Natural killer cell (primary cell): ENCODE measurements at regions not wholly inside any gene's neighbourhood (a gene's known extent, or its start where the extent isn't known, plus 50 kb on each side); places are given as distances from the start of the nearest gene placed in this dataset.

ENCODE experiments used
- ATAC-seq, 3 donors: fragments of 150-1000 bp in 2 of 3; fragments of 200-7000 bp in 1 of 3; cut with Tn5 transposase; 1 replicate in 1 of 3; 2 replicates in 2 of 3; pipeline ENCODE4 v1.10.0; 2021; ENCODE audit warnings: mild to moderate bottlenecking in 2 of 3, moderate library complexity in 2 of 3
- DNase-seq, 2 donors: peaks; one replicate each; pipeline versions ENCODE4 v3.0.0 to v3.0.0-alpha.2; 2013 to 2021; ENCODE audit warnings: mixed read lengths in 1 of 2
- H3K27ac ChIP-seq: one replicate; pipeline ENCODE4 v1.5.1; 2013; ENCODE audit warnings: mild to moderate bottlenecking, low read length
- H3K27me3 ChIP-seq: one replicate; pipeline ENCODE4 v1.6.1; 2013; ENCODE audit warnings: low read length; ENCODE audit not compliant: control insufficient read depth, insufficient read depth
- H3K36me3 ChIP-seq: one replicate; pipeline ENCODE4 v1.6.1; 2013; ENCODE audit warnings: low read length; ENCODE audit not compliant: control insufficient read depth, insufficient read depth
- H3K4me1 ChIP-seq: one replicate; pipeline ENCODE4 v1.6.1; 2013; ENCODE audit warnings: low read length; ENCODE audit not compliant: control insufficient read depth, insufficient read depth
- H3K4me3 ChIP-seq: one replicate; pipeline ENCODE4 v1.5.1; 2013; ENCODE audit warnings: low read length
- H3K9me3 ChIP-seq: one replicate; pipeline ENCODE4 v1.6.1; 2013; ENCODE audit warnings: low read length; ENCODE audit not compliant: control insufficient read depth, insufficient read depth
- H3K27ac Mint-ChIP-seq, 2 donors: one replicate each; pipeline ENCODE4 v1.8.0; 2022; ENCODE audit warnings: mild to moderate bottlenecking in 2 of 2, mixed read lengths in 2 of 2, moderate library complexity in 1 of 2
- H3K27me3 Mint-ChIP-seq, 2 donors: one replicate each; pipeline ENCODE4 v1.8.0; 2022; ENCODE audit warnings: low read depth in 2 of 2, mixed read lengths in 2 of 2
- H3K36me3 Mint-ChIP-seq: one replicate; pipeline ENCODE4 v1.8.0; 2022; ENCODE audit warnings: mixed read lengths
- H3K4me1 Mint-ChIP-seq, 2 donors: one replicate each; pipeline ENCODE4 v1.8.0; 2022; ENCODE audit warnings: mixed read lengths in 2 of 2
- H3K4me3 Mint-ChIP-seq: one replicate; pipeline ENCODE4 v1.8.0; 2022; ENCODE audit warnings: mild to moderate bottlenecking, moderate library complexity, mixed read lengths
- H3K9me3 Mint-ChIP-seq, 2 donors: one replicate each; pipeline ENCODE4 v1.8.0; 2022; ENCODE audit warnings: mixed read lengths in 2 of 2
- WGBS: methylation state at CpG from one replicate; pipeline ENCODE4 v1.1.7; 2013; ENCODE audit warnings: missing lambda C conversion rate; ENCODE audit not compliant: insufficient coverage; 5-methylcytosine and 5-hydroxymethylcytosine counted together
- intact Hi-C: fragments of 100-400 bp; cut with micrococcal nuclease; formaldehyde crosslinking; loops from one replicate; pipeline ENCODE4 v1.14.2; 2022
- TF ChIP-seq, protein P1 (sequence below): fragments of 200-600 bp; IDR thresholded peaks from one replicate; pipeline ENCODE4 v1.8.0; 2022; ENCODE audit warnings: antibody characterized with exemption

DNA sequence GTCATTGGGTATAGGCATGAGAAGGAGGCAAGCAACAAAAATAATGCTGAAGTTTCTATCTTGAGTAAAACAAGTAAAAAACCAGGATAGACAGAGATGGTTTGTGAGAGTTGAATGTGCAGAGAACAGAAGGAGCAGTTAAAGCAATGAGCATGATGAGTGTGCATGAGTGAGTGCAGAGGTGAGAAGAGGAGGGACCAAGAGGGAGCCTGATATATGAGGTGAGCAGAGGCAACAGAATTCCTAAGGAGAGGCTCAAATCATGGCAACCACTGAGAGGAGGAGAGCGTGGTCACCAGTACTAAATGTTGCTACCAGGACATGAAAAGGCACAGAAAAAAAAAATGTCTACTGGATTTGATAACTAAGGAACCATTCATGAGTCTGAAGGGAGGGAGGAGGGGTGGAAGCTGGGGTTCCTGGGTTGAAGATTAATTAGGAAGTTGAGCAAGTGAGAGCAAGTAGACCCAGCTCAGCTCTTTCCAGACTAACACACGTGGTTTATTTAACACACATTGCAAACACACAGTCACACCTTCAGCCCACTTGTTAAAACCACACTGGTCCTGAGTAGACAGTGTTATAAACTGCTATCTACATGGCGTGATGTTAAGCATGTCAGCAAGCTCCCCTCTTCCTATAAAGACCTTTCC lies 69.0 kb upstream of the IQCM start:
- Histone ChIP-seq H3K4me1 (peaks cover 4% of the 10 kb centered on the region), H3K4me3 (no peak overlapping the region), H3K27me3 (peaks cover 2% of the 10 kb centered on the region), H3K36me3 (no peaks in the 10 kb centered on the region), H3K9me3 (no peaks in the 10 kb centered on the region), H3K27ac (no peak overlapping the region)
- peak in 1 of 3 donors; percentile 43 for ATAC-seq
- WGBS = 46% methylated on average over 3 of the region's 3 CpGs
- peak in 1 of 2 donors; percentile 2 for DNase-seq
- intact Hi-C loops = no loop called here
- Mint-ChIP-seq H3K9me3 (peaks cover 8 to 11% of the 10 kb centered on the region in 2 donors), H3K4me3 (no peak overlapping the region), H3K27me3 (no peaks in the 10 kb centered on the region), H3K36me3 (no peaks in the 10 kb centered on the region), H3K27ac (no peak overlapping the region), H3K4me1 (peaks cover 0 to 6% of the 10 kb centered on the region in 2 donors)
- TF ChIP-seq, protein P1, sequence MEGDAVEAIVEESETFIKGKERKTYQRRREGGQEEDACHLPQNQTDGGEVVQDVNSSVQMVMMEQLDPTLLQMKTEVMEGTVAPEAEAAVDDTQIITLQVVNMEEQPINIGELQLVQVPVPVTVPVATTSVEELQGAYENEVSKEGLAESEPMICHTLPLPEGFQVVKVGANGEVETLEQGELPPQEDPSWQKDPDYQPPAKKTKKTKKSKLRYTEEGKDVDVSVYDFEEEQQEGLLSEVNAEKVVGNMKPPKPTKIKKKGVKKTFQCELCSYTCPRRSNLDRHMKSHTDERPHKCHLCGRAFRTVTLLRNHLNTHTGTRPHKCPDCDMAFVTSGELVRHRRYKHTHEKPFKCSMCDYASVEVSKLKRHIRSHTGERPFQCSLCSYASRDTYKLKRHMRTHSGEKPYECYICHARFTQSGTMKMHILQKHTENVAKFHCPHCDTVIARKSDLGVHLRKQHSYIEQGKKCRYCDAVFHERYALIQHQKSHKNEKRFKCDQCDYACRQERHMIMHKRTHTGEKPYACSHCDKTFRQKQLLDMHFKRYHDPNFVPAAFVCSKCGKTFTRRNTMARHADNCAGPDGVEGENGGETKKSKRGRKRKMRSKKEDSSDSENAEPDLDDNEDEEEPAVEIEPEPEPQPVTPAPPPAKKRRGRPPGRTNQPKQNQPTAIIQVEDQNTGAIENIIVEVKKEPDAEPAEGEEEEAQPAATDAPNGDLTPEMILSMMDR = no peak

DNA sequence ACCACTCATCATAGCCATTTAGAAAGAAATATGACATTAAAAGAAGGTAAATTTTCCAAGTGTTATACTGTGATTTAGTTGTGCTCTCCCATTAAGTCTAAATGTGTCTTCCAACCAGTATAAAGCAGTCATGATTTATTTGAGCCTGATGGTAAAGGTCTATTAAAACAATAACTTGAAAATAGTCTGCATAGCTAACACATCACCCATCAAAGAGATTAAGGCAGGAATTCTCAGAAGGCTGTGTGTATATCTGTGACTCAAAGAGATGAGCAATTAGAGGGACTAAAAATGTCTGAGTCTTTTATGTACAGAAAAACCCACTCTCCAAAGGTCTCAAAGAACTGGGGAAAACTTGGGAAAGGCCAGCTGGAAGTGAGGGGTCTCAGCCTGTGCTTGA lies 70.3 kb upstream of the IQCM start:
- Histone ChIP-seq H3K9me3 (no peaks in the 10 kb centered on the region), H3K27me3 (peaks cover 2% of the 10 kb centered on the region), H3K36me3 (no peaks in the 10 kb centered on the region), H3K4me1 (peaks cover 4% of the 10 kb centered on the region), H3K27ac (no peak overlapping the region), H3K4me3 (no peak overlapping the region)
- peaks cover 7% of the 10 kb centered on the region in 2 donors for H3K9me3 Mint-ChIP-seq
- no peak for DNase-seq
- H3K27ac Mint-ChIP-seq = no peak overlapping the region
- no peak overlapping the region for H3K4me3 Mint-ChIP-seq
- H3K4me1 Mint-ChIP-seq = peaks cover 0 to 6% of the 10 kb centered on the region in 2 donors
- TF ChIP-seq, protein P1 = no peak
- intact Hi-C loops = no loop called here
- no peaks in the 10 kb centered on the region for H3K36me3 Mint-ChIP-seq
- ATAC-seq = no peak
- no peaks in the 10 kb centered on the region for H3K27me3 Mint-ChIP-seq

GRCh38 chr4:149886786-149887490 lies 71.3 kb upstream of the IQCM start:
- H3K4me3 ChIP-seq = no peak overlapping the region
- Mint-ChIP-seq H3K36me3 (no peaks in the 10 kb centered on the region), H3K27ac (no peak overlapping the region), H3K9me3 (peaks cover 7 to 9% of the 10 kb centered on the region in 2 donors), H3K4me1 (peaks cover 0 to 6% of the 10 kb centered on the region in 2 donors), H3K27me3 (peaks cover 0 to 3% of the 10 kb centered on the region in 2 donors), H3K4me3 (no peak overlapping the region)
- H3K27ac ChIP-seq = no peak overlapping the region
- TF ChIP-seq, protein P1 = no peak
- peaks cover 2% of the 10 kb centered on the region for H3K27me3 ChIP-seq
- intact Hi-C loops = no loop called here
- H3K4me1 ChIP-seq = peaks cover 4% of the 10 kb centered on the region
- WGBS = 55% methylated on average over 3 of the region's 3 CpGs
- H3K36me3 ChIP-seq = no peaks in the 10 kb centered on the region
- no peaks in the 10 kb centered on the region for H3K9me3 ChIP-seq
- DNase-seq (no peak), ATAC-seq (no peak)
